GM21381 (cell line): ENCODE measurements at regions not wholly inside any gene's neighbourhood (a gene's known extent, or its start where the extent isn't known, plus 50 kb on each side); places are given as distances from the start of the nearest gene placed in this dataset.

ENCODE experiments used
- ATAC-seq: cut with Tn5 transposase; IDR thresholded peaks from one replicate; pipeline ENCODE4 v1.9.1; 2021; ENCODE audit warnings: mild to moderate bottlenecking, moderate library complexity; ENCODE audit not compliant: unreplicated experiment

DNA sequence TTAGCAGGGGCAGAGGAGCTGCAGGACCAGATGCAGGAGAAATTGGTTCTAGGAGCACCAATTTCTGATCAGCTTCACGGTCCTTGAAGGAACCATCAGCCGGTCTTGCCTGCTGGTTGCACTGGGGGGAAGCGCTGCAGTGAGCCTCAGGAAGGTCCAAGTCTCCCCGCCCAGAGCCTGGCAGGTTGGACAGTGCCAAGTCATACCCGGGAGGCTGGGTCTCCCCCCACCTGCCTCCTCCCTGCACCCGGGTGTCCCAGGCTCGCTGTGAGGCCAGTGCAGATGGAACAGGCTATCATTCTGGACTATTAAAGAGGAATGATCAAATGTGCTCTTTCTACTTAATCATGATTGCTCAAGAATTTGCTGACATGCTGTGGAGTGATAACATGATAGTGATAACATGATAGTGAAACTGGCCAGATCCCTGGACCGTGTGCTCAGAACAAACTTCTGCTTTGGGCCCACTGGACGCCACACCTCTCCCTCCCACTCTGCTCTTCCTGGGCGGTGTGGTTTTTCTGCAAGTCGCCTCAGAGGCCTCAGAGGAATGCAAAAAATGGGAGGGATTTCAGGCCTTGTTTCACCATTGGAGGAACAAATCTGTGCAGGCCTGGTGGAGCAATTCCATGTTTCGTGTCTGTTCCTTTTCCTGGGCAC lies 236.0 kb downstream of the IRF8 start:
- ATAC-seq: no peak

GRCh38 chr16:86137359-86137758 lies 238.4 kb downstream of the IRF8 start:
- no peak for ATAC-seq

GRCh38 chr16:86138121-86139085 lies 239.4 kb downstream of the IRF8 start:
- ATAC-seq: no peak

GRCh38 chr16:86142801-86143236 lies 243.9 kb downstream of the IRF8 start:
- ATAC-seq: no peak

DNA sequence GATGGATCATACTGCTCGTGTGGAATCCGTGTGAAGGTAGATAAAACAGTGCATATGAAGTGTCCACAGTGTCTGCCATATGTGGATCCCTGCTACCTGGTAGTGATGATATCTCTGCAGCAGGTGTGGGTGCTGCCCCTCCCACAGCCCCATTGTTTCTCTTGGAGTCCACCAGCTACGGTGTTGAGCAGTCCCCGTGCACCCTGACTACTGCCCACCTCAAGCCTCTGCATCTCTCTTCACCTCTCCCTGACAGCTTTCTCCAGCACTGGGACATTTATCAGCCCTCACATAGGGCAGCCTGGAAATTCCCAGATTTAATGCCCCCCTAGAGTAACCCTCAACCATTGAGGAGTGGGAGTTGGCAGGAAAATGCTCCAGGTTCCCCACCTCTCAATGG lies 244.7 kb downstream of the IRF8 start:
- ATAC-seq: no peak

- ATAC-seq: no peak
Observed at GRCh38 chr16:86145669-86146068, 246.7 kb downstream of the IRF8 start.

DNA sequence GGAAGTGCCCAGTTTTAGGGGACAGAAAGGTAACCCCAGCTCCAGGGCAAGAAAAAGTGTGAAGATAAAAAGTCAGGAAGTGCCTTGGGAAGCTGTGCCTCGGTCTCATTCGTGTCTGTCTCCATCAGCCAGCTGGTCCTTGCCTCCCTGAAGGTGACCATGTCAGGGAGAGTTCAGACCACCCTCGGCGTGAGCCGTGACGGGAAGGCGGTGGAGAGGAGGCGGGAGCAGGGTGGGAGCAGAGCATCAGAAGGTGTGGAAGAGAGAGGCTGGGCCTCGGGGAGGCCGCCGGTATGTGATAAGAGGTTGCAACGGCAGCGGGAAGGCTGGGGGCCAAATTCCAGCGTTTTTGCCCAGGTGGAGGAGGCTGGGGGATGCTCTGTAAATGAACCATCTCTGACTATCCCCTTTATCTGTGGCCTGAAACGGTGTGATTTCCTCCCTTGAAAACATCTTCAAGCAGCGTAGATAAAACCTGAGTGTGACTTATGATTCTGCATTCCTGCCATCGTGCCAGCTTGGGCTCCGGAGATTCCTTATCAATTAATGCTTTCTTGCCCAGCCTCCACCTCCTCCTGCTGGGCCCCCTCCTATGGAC lies 251.8 kb downstream of the IRF8 start:
- no peak for ATAC-seq

DNA sequence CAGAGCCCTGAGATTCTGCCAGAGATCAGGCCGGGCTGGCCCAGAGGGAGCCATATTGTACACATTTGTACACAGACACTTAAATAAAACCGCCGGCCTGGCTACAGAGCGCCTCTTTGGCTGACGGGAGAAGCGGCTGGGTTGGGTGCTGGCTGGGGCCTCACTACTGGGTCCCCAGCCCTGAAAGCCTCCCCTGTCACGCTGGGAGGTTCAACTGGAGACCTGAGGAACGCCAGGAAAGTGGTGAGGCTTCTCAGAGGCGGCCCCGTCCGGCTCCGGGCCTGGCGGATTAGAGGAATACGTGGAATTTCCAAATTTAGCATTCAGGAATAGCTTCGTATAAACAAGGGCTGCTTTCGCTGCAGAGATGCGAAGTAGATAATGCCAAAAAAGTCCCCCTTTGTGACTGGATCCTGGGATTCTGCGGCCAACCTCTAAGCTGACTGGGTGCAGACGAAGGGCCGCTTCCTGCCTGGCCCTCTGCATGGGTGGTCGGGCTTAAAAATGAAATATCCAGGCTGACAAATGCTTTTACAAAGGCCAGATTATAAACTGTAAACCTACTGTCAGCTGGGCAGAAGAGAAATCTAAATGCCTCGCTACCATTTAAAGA lies 252.4 kb downstream of the IRF8 start:
- no peak for ATAC-seq

GRCh38 chr16:86156155-86156554 lies 257.2 kb downstream of the IRF8 start:
- no peak for ATAC-seq

GRCh38 chr16:86157616-86158247 lies 258.8 kb downstream of the IRF8 start:
- ATAC-seq: no peak

DNA sequence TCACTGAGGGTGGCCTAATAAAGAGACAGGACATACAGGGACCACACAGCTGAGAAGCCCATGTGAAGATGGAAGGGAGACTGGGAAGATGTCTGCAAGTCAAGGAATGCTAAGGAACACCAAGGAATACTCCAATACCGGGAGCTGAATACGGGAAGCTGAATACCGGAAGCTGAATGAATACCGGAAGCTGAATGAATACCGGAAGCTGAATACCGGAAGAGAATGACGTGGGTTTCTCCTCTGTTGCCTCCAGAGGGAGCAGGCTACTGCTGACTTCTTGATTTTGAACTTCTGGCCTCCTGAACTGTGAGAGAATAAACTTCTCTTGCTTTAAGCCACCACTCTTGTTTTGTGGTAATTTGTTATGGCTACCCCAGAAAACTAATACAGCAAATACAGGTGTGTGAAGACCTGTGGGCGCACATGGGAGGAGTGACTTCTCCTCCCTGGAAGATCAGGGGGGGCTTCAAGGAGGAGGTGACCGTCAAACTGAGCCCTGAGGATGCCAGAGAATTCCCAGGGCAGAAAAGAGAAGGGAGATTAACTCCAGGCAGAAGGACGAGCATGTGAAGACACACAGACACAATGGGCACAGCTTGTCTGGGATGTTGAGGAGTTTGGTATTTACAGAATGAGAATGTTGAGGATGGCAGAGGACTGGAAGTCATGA lies 259.9 kb downstream of the IRF8 start:
- no peak for ATAC-seq

DNA sequence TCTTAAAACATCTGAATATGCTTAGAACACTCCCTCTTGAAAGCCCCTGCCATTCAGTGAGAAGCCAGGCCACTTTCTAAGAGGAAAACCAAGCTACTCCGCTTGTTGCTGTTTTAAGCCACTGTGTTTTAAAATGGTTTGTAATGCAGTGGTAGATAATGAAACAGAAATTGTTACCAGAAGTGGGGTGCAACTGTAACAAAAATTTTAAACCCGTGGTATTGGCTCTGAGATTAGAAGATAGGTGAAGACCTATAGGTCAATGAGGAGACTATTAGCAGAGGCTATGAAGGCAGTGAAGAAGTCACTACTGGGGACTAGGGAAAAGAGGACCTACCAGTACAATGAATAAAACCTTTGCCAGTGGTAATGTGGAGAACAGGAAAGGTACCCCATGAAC lies 266.5 kb downstream of the IRF8 start:
- ATAC-seq: no peak

- no peak for ATAC-seq
Observed at GRCh38 chr16:86166414-86166813, 267.5 kb downstream of the IRF8 start.

DNA sequence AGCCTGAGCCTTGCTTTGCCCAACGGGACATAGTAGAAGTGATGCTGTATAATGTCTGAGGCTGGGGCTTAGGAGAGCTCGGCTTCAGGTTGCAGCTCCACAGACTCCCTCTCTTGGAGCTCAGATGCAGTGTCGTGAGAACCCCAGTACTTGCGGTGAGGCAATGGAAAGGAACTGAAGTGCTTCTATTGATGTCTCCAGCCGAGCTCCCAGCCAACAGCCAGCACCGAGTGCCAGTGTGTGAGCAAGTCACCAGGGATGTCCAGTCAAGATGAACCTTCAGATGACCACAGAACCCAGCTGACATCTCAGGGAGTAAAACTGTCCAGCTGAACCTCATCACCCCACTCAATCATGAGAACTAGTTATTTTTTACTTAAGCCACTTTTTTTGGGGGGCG lies 268.1 kb downstream of the IRF8 start:
- ATAC-seq: no peak

DNA sequence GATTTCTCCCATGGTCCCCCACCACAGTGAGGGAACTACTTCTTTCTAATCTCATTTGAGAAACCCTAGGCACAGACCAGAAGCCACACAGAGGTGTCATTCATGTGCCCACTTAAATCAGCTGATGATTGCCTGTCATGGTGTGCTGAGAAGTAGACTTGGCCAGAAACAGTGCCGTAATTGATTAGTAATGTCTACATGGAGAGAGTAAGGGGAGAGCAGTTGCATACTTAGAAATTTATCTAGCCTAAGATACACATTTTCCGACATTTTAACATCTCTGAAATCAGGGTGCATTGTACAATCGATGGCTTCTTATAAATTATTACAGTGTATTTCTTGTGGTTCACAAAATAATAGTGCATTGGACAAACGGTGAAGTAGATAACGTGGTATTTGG lies 271.8 kb downstream of the IRF8 start:
- ATAC-seq: no peak

GRCh38 chr16:86171329-86171728 lies 272.4 kb downstream of the IRF8 start:
- no peak for ATAC-seq

DNA sequence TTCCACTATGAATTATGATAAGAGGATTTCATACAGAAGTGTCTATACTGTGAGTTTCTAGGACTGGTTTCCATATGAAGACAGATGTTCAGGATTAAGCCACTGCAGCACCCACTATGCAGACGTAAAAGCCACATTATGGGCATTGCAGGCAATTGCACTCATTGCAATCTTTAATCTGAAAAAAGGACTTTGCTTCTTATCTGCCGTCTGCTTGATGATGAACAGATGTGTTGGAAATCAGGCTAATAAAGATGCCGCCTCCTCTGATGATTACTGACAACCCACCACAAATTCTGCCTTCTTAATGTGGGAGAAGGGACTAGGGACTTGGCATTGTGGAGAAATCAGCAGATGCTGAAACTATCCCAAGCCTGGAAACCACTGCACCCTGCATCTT lies 276.9 kb downstream of the IRF8 start:
- ATAC-seq: no peak

GRCh38 chr16:86176462-86176861 lies 277.5 kb downstream of the IRF8 start:
- ATAC-seq: no peak

DNA sequence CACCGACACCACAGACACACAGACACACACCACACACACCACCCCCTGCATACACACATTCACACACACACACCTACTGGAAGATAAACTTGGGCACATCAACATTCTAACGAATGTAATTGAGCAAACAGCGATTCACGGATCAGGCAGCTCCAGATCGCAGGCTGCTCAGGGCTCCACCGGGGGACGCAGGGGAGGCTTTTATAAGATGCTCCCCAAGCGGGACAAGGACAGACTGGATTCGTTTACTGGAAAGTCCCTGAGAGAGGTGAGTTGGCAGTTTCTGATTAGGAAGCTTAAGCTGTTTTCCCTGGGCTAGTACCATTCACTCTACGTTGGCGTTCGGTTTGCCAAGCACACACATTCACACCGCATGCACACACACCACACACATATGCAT lies 281.3 kb downstream of the IRF8 start:
- no peak for ATAC-seq

DNA sequence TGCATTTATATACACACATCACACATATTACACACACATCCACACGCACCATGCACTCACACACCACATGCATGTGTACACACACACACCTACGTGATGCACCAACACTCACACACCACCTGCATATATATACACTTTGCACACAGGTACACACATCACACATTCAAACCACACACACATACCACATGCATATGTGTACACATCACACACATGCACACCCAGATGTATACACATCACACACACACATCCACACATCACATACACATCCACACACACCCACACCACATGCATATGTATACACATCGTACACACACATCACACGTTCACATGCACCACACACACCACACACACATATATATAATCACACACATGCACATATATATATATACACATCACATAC lies 281.8 kb downstream of the IRF8 start:
- ATAC-seq: no peak
